Peyer's patch (tissue), 4 donors: ENCODE measurements at regions not wholly inside any gene's neighbourhood (a gene's known extent, or its start where the extent isn't known, plus 50 kb on each side); places are given as distances from the start of the nearest gene placed in this dataset.

Experiments
- DNase-seq, 3 donors: peaks; one replicate each; pipeline ENCODE4 v3.0.0-alpha.2; 2017 to 2019
- H3K27ac ChIP-seq, 4 donors: fragments of 200-600 bp; sonication (generic); one replicate each; pipeline ENCODE4 v1.5.1; 2016 to 2019
- H3K27me3 ChIP-seq, 2 donors: fragments of 200-600 bp; sonication (generic); one replicate each; pipeline ENCODE4 v1.5.1; 2019
- H3K36me3 ChIP-seq, 3 donors: fragments of 200-600 bp; sonication (generic); one replicate each; pipeline ENCODE4 v1.5.1; 2016 to 2019
- H3K4me1 ChIP-seq, 4 donors: fragments of 200-600 bp; sonication (generic); one replicate each; pipeline ENCODE4 v1.5.1; 2016 to 2019
- H3K4me3 ChIP-seq, 4 donors: fragments of 200-600 bp; sonication (generic); 1 replicate in 3 of 4; 2 replicates in 1 of 4; pipeline ENCODE4 v1.5.1; 2016 to 2019; ENCODE audit warnings: mild to moderate bottlenecking in 1 of 4
- H3K9me3 ChIP-seq, 4 donors: fragments of 200-600 bp; sonication (generic); one replicate each; pipeline ENCODE4 v1.5.1; 2016 to 2019; ENCODE audit warnings: mild to moderate bottlenecking in 1 of 4
- CTCF ChIP-seq, 6 experiments: fragments of 450-650 bp in 4 of 6; fragments of 200-600 bp in 2 of 6; sonication (generic) in 1 of 6; IDR thresholded peaks; one replicate each; pipeline ENCODE4 v1.5.1; 2017 to 2019; ENCODE audit warnings: antibody characterized with exemption in 6 of 6, mild to moderate bottlenecking in 3 of 6, moderate library complexity in 1 of 6
- POLR2A ChIP-seq, 2 donors: fragments of 450-650 bp; IDR thresholded peaks; one replicate each; pipeline ENCODE4 v1.5.1; 2017; ENCODE audit warnings: antibody characterized with exemption in 2 of 2, mild to moderate bottlenecking in 2 of 2, moderate library complexity in 2 of 2

GRCh38 chr10:57506414-57507094, 761.1 kb downstream of the IPMK start:
- Histone ChIP-seq H3K4me3 (no peak overlapping the region), H3K27ac (no peak overlapping the region), H3K4me1 (no peaks in the 10 kb centered on the region), H3K9me3 (no peaks in the 10 kb centered on the region), H3K27me3 (no peaks in the 10 kb centered on the region), H3K36me3 (no peaks in the 10 kb centered on the region)
- DNase-seq: no peak
- no peak for TF ChIP-seq POLR2A (IDR thresholded peaks at IDR 0.05)
- no peak for TF ChIP-seq CTCF (IDR thresholded peaks at IDR 0.05)

- TF ChIP-seq POLR2A (IDR thresholded peaks at IDR 0.05) (no peak), CTCF (IDR thresholded peaks at IDR 0.05) (no peak)
- no peak for DNase-seq
Measured at GRCh38 chr10:57494486-57494885, 773.2 kb downstream of the IPMK start.

GRCh38 chr10:57482259-57482658, 785.4 kb downstream of the IPMK start:
- Histone ChIP-seq H3K4me3 (no peak overlapping the region), H3K27ac (no peak overlapping the region), H3K27me3 (no peaks in the 10 kb centered on the region), H3K4me1 (no peaks in the 10 kb centered on the region), H3K9me3 (no peaks in the 10 kb centered on the region), H3K36me3 (no peaks in the 10 kb centered on the region)
- TF ChIP-seq CTCF (IDR thresholded peaks at IDR 0.05) (no peak), POLR2A (IDR thresholded peaks at IDR 0.05) (no peak)
- DNase-seq: no peak

More at GRCh38 chr10:57494486-57494885, 773.2 kb downstream of the IPMK start:
- no peaks in the 10 kb centered on the region for H3K27me3 ChIP-seq
- H3K27ac ChIP-seq: no peak overlapping the region
- H3K4me3 ChIP-seq: no peak overlapping the region
- H3K9me3 ChIP-seq: no peaks in the 10 kb centered on the region
- H3K36me3 ChIP-seq: no peaks in the 10 kb centered on the region
- no peaks in the 10 kb centered on the region for H3K4me1 ChIP-seq

GRCh38 chr10:57472823-57473619, 794.7 kb downstream of the IPMK start:
- DNase-seq: no peak
- H3K36me3 ChIP-seq: no peaks in the 10 kb centered on the region
- H3K9me3 ChIP-seq: no peaks in the 10 kb centered on the region
- no peaks in the 10 kb centered on the region for H3K27me3 ChIP-seq
- H3K4me1 ChIP-seq: no peaks in the 10 kb centered on the region
- TF ChIP-seq POLR2A (IDR thresholded peaks at IDR 0.05) (no peak), CTCF (IDR thresholded peaks at IDR 0.05) (no peak)
- no peak overlapping the region for H3K4me3 ChIP-seq
- H3K27ac ChIP-seq: no peak overlapping the region

GRCh38 chr10:57468894-57469432, 798.7 kb downstream of the IPMK start:
- Histone ChIP-seq H3K4me1 (no peaks in the 10 kb centered on the region), H3K9me3 (no peaks in the 10 kb centered on the region), H3K36me3 (no peaks in the 10 kb centered on the region), H3K27me3 (no peaks in the 10 kb centered on the region), H3K4me3 (no peak overlapping the region), H3K27ac (no peak overlapping the region)
- DNase-seq: no peak
- TF ChIP-seq POLR2A (IDR thresholded peaks at IDR 0.05): no peak
- TF ChIP-seq CTCF (IDR thresholded peaks at IDR 0.05): no peak
